ENCODE measurements at regions not wholly inside any gene's neighbourhood (a gene's known extent, or its start where the extent isn't known, plus 50 kb on each side); places are given as distances from the start of the nearest gene placed in this dataset.

DNA sequence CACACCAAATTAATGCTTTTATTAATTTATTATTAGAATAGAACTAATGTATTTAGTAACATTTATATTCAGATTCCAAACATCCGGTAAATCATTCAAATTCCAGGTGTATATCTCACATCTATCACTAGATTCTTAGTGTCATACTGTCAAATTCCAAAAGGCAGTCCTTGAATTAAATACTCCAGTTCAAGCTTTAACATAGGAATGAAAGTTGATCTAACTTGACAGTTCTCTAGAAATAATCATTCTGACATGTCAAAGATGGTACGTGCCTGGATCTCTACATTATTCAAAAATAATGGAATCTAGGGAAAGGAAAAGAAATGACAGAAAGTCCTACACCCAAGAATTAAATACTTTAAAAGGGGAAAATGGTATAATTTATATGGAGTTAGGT, 1161.5 kb downstream of the PCDH9 start:
- no peak for DNase-seq

DNA sequence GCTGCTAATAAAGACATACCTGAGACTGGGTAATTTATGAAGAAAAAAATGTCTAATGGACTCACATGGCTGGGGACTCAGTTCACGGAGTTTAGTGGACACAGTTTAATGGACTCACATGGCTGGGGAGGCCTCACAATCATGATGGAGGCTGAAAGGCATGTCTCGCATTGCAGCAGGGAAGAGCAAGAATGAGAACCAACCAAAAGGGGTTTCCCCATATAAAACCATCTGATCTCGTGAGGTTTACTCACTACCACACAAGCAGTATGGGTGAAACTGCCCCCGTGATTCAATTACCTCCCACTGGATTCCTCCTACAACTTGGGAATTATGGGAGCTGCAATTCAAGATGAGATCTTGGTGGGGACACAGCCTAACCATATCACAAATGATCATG, 1181.2 kb downstream of the PCDH9 start:
- DNase-seq: no peak

- no peak for DNase-seq
These were observed 1189.6 kb downstream of the PCDH9 start for GRCh38 chr13:66040506-66040905.

- no peak for DNase-seq
These were observed 1193.0 kb downstream of the PCDH9 start for GRCh38 chr13:66037096-66037495.

- DNase-seq: no peak
These were observed 1193.5 kb downstream of the PCDH9 start for GRCh38 chr13:66036636-66037035.

DNA sequence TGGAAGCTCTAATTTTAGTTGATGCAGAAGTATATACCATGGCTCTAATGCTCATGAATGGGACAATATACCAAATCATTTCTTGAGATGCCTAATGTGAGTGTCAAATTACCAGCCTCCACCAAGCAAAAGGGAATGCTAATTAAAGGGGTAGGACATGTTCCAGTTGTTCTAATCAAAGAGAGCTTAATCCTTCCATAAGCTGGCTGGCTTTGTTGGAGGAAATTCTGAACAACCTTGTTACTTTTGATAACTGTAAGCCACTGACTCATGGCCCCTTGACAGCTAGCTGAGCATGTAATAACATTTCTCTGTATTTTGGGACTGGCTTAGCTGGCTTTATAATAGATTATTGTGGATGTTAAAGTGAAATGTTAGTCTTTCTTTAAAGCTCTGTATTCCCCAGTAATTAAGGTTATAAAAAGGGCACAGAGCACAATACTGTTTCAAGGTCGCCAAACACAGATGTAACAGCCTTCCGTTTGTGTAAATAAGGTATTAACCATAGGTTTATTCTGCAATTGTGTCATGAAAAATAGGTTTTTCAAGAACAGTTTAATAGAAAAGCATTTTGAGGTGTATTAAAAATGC, 1194.0 kb downstream of the PCDH9 start:
- DNase-seq: no peak

- no peak for DNase-seq
These were observed 1196.2 kb downstream of the PCDH9 start for GRCh38 chr13:66033924-66034323.

- DNase-seq: no peak
These were observed 1208.3 kb downstream of the PCDH9 start for GRCh38 chr13:66021846-66022245.

DNA sequence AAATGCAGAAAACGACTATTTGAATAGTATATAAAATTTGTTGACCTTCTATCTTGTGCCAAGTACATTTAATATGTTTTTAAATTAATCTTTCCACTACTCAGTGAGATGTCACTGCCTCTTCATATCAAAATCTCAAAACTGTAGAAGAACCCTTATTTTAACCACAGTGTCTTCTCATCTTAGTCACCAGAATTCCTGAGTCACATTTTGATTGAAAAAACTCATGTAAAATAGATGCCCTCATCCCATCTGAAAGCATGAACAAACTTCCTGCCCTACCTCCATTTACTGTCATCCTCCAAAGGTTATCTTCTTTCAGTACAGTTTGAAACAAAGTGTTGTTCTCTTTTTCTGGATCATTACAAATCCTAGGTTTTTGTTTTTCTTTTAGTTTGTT, 1215.4 kb downstream of the PCDH9 start:
- DNase-seq: no peak

DNA sequence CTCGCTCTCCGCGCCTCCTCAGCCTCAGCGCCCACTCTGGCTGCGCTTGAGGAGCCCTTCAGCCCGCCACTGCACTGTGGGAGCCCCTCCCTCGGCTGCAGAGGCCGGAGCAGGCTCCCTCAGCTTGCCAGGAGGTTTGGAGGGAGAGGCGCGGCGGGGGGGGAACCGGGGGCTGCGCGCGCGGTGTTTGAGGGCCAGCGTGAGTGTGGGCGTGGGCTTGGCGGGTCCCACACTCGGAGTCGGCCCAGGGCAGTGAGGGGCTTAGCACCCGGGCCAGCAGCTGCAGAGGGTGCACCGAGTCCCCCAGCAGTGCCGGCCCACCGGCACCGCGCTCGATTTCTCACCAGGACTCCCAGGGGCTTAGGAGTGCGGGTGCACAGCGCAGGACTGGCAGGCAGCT, 1220.9 kb downstream of the PCDH9 start:
- DNase-seq: no peak

GRCh38 chr13:66003558-66003957, 1226.6 kb downstream of the PCDH9 start:
- no peak for DNase-seq

GRCh38 chr13:66001140-66001539, 1229.0 kb downstream of the PCDH9 start:
- DNase-seq: no peak

GRCh38 chr13:65999411-65999810, 1230.7 kb downstream of the PCDH9 start:
- DNase-seq: no peak

DNA sequence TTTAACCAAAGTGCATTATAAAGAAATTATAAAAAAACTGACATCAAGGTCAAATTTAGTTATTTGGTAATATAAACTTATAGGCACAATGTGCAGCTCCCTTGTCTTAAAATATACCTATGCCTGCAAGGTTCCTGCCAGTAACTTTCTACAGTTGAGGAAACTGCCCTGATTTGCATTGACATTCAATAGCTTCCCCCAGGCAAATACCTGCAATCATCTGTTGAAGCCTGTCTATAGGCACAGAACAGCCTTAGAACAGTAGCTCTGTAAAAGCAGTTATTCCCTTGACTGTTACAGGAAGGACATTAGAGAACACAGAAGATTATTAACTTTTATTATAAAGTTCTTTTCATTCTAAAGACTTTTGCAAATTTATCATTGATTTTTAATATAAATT, 1239.5 kb downstream of the PCDH9 start:
- no peak for DNase-seq

GRCh38 chr13:65985612-65986011, 1244.5 kb downstream of the PCDH9 start:
- no peak for DNase-seq

DNA sequence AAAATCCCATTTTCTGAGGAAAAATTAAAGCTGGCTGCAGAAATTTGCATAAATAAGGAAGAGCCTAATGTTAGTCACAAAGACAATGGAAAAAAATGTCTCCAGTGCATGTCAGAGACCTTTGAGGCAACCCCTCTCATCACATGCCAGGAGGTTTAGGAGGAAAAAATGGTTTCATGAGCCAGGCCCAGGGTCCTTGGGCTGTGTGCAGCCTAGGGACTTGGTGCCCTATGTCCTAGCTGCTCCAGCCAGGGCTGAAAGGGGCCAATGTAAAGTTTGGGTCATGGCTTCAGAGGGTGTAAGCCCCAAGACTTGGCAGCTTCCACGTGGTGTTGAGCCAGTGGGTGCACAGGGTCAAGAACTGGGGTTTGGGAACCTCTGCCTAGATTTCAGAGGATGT, 1252.6 kb downstream of the PCDH9 start:
- no peak for DNase-seq

GRCh38 chr13:65971541-65971940, 1258.6 kb downstream of the PCDH9 start:
- no peak for DNase-seq

GRCh38 chr13:65966991-65967451, 1263.1 kb downstream of the PCDH9 start:
- DNase-seq: peak; percentile 51

GRCh38 chr13:65965501-65965900, 1264.6 kb downstream of the PCDH9 start:
- no peak for DNase-seq

- no peak for DNase-seq
These were observed 1265.5 kb downstream of the PCDH9 start for GRCh38 chr13:65964672-65965071.

GRCh38 chr13:65959305-65959704, 1270.8 kb downstream of the PCDH9 start:
- DNase-seq: no peak

DNA sequence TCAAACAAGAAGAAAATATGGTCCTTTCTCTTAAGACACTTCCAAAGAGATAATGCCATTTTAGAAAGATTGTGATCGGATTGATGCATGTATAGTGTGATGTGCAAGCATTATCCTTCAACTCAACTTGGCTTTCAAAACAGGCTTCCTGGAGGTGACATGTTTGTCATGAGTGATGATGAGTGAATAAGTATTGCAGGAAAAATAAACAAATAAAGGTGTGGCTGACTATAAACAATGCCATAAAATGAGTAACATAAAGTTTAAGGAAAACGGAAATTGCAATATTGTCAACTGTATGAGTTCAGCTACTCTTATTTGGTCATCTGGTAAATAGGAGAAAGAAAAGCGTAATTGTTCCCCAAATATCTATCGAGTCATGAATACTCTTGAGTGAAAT, 1283.7 kb downstream of the PCDH9 start:
- DNase-seq: no peak

GRCh38 chr13:65943708-65944107, 1286.4 kb downstream of the PCDH9 start:
- DNase-seq: no peak

DNA sequence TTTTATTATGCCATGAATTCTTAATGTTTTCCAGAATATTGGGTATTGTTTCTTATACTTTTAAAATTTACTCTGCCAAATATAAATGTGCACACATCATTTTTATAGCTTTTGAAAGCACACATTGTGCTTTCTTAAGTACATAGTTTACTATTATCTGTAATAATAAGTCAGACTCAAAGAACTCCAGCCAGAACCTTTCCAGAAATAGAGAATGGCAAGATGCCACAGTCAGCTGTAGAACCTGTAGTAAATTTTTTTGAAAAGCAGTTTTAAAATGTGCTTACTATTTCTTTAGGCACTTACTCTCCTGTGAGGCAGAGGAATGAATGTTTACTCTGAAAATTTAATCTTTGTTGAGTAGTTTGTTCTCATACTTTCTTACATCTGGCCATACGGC, 1287.1 kb downstream of the PCDH9 start:
- no peak for DNase-seq

DNA sequence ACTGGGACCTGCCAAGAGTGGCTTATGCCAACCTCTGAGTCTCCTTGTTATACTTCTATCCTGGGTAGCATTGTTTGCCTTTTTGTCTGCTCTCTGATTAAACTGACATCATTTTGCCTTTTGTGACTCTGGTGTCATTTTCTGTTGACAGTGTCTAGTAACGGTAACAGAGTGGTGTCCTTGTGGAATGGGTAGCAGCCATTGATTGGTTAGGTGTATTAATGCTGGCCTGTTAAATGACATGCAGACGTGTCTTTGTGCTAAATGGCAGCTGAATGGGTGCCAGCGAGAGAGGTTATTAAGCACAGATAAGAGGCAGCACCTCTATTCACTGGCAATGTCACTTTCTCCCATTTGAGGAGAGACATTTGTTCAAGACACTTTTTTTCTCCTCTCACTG, 1289.4 kb downstream of the PCDH9 start:
- no peak for DNase-seq

GRCh38 chr13:65937251-65937650, 1292.9 kb downstream of the PCDH9 start:
- no peak for DNase-seq
